GM21529 (cell line): ENCODE measurements at regions not wholly inside any gene's neighbourhood (a gene's known extent, or its start where the extent isn't known, plus 50 kb on each side); places are given as distances from the start of the nearest gene placed in this dataset.
"Not testable (repeated sequence)": the region's sequence is repeated elsewhere in the genome, so short reads cannot be mapped to it uniquely, and the experiment has no call there.

Source experiments
- ATAC-seq: cut with Tn5 transposase; IDR thresholded peaks from one replicate; pipeline ENCODE4 v1.9.1; 2021; ENCODE audit not compliant: unreplicated experiment

GRCh38 chr2:194491409-194492115 is 1165.5 kb upstream of the SLC39A10 start:
- ATAC-seq = no peak

DNA sequence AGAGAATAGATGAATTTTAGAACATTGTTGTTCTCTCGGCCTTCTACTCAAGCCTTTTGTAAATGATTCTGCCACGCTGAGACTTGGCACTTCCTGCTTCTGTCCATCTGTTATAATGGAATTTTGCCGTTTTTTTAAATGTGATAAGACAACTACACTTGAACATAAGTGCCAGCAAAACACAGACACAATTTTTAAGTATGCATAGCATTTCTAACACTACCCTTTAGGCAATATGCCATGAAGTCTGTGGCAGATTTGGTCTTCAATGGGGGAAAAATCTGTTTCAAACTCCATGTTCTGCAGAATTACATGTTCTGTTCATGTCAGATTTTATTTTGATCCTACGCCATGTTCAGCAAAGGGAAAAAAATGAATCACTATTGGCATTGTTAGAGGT is 1170.7 kb upstream of the SLC39A10 start:
- ATAC-seq = no peak

DNA sequence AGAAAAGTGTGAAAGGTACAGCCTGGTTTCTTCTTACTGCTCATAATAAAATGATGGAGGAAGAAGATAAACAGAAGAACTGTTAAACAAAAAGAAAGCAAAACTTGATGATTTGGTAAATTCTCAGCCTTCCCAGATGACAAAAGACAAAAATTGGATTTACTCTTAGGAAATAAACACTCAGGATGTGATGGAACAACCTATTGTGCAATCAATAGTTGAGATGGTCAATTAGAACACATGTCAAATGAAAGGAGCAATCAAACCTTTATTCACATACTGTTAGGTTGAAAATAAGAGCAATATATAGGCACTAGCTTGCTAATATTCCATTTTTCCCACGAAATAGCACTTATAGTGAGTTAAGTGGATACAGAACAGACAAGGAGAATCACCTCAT is 1174.0 kb upstream of the SLC39A10 start:
- ATAC-seq = no peak

DNA sequence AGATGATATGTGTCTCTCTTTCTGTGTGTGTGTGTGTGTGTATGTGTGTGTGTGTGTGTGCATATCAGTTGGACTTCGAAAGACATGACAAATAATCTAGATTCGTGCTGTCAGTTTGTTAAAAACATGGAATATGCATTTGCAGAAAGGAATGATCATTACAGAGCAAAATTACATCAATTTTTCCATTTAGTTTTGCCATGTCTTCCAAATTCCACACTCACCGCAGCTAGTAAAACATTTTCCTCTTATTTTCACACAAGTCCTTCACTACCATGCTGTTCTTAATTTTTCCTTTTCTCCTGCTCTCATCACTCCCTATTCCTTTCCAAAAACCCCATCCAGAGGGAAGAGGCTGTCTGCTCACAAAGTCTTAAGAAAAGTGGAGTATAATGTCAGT is 1191.4 kb upstream of the SLC39A10 start:
- no peak for ATAC-seq

- no peak for ATAC-seq
These were observed 1191.9 kb upstream of the SLC39A10 start for GRCh38 chr2:194464964-194465638.

DNA sequence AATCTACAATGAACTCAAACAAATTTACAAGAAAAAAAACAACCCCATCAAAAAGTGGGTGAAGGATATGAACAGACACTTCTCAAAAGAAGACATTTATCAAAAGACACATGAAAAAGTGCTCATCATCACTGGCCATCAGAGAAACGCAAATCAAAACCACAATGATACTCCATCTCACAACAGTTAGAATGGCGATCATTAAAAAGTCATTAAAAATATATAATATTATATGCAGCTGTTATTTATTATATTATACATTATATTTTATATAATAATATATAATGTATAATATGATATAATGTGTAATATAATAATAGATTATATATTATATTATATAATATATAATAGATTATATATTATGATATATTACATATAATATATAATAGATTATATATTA is 1194.1 kb upstream of the SLC39A10 start:
- ATAC-seq = not testable (repeated sequence)

DNA sequence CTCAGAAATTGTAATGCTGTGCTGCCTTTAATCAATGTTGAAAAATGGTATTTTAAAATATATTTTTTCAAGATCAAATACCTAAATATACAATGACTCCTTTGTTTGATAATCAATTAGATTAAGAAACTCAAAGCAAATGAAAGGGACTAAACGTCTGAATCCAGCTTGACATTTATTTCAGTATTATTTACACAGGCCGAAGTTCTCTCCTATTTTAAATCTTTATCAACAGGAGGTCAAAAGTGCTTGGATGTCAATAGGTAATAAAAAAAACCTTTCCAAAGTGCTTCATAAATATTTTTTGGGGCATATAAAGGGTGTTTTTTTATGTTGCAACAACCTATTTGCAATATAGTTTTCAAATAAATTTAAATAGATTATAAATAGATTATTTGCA is 1201.7 kb upstream of the SLC39A10 start:
- no peak for ATAC-seq

GRCh38 chr2:194452504-194452903 is 1204.5 kb upstream of the SLC39A10 start:
- no peak for ATAC-seq

- no peak for ATAC-seq
These were observed 1211.8 kb upstream of the SLC39A10 start for GRCh38 chr2:194445226-194445625.

DNA sequence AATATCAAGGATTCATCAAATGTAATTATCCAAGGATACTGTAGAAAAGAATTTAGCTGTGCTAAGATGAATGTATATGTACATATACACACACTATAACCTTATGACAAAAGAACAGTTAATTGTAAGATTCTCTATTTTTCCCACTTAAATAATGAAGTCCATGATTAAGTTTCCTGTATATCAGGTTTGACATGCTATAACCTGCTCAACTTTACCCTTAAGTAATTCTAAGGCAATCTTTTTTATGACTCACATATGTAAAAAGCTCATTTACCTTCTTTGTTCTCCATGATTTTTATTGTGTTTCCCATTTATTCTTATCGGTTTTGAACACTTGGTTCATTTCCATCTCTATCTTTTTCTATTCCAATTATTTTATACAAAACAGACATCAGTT is 1213.1 kb upstream of the SLC39A10 start:
- no peak for ATAC-seq

DNA sequence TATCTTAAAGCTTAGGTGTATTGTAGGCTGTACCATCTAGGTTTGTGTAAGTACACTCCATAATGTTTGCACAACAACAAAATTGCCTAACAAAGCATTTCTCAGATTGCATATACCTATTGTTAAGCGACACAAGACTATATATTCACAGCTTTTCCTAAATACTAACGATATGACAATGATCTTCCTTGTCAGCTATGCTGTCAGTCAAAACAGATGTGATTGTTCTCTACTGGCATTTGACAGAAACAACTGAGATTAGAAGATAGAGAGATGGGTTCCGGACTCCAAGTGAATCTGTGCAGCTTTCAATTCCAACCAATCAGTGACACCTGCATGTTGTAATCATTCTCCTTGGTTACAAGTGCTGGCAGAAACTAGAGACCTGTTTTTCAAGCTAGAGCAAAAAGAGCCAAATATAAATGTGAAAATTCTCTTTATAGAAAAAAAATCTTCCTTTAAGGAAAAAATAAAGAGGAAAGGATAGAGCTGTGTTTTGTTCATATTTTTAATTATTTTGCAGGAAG is 1232.3 kb upstream of the SLC39A10 start:
- no peak for ATAC-seq

DNA sequence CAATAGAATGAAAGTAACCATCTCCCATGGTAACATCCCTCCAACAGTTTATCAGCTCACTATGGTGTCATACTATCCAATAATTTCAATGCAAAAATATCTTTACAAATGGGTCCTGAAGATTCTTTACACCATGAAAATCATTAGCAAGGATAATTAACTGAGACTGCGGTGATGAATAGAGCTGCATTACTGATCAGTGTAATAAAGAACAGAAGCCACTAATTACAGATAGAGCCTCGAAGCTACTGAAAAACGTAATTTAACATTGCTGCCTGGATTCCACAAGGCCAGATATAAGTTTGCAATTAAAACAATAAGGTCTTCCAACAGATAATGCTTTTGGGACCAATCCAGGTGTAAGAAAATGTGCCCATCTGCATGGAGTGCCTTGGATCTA is 1245.8 kb upstream of the SLC39A10 start:
- ATAC-seq = no peak

GRCh38 chr2:194395818-194396217 is 1261.2 kb upstream of the SLC39A10 start:
- no peak for ATAC-seq

- ATAC-seq = no peak
These were observed 1271.7 kb upstream of the SLC39A10 start for GRCh38 chr2:194385376-194385775.

DNA sequence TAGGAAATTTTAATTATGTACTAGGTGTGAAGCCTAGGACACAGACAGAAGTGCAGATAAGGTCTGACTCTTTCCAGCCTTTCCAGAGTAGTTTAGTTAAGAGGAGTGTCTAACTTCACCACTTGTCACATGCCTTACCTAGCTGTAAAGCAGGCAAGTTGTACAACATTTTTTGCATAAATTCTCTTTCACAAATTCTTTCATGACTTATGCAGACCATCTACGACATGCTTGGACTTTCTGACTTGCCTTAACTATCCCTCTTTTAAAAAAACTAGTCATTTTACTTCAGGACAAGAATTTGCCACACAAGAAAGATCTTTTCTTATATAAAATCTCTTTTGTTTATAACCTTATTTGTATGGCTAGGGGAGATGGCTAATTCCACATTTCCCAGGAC is 1273.6 kb upstream of the SLC39A10 start:
- ATAC-seq = no peak

- no peak for ATAC-seq
These were observed 1274.8 kb upstream of the SLC39A10 start for GRCh38 chr2:194382221-194382620.

DNA sequence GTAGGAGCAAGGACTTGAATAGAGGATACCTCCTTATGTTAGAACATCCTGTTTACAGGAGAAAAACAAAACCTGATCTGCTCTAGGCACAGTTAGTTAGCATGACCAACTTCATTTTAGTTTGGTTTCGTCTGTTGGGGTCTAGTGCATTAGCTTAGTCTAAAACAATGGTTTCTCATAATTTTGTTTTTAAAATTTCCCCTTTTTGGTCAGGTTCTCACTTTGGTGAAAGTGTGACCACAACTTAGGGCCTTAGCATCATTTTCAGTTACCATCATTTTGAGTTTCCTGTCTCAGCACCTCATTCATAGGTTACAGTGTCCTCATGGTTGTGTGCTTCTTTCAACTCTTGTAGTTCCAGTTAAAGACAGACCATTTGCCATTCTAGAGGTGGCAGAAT is 1277.0 kb upstream of the SLC39A10 start:
- ATAC-seq = peak; percentile 67

GRCh38 chr2:194367390-194367789 is 1289.6 kb upstream of the SLC39A10 start:
- not testable (repeated sequence) for ATAC-seq

DNA sequence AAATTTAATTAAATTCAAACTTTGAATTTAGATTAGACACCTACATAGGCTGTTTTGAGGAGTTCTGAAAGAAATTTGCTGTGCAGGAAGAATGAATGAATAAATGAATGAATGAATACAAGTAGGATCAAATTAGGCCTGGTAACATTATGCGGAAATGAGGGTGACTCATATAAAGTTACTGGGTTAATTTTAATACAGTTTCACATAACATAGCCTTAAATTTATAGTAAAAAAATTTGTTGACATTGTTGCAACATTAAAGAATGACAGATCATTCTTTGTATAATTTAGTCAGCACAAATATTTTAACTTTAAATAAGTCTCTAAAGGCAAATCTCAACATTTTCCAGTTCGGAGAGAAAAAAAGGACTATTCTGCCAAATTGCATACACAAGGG is 1293.1 kb upstream of the SLC39A10 start:
- no peak for ATAC-seq

GRCh38 chr2:194363295-194363694 is 1293.7 kb upstream of the SLC39A10 start:
- ATAC-seq = no peak

- no peak for ATAC-seq
These were observed 1304.5 kb upstream of the SLC39A10 start for GRCh38 chr2:194352505-194352904.

DNA sequence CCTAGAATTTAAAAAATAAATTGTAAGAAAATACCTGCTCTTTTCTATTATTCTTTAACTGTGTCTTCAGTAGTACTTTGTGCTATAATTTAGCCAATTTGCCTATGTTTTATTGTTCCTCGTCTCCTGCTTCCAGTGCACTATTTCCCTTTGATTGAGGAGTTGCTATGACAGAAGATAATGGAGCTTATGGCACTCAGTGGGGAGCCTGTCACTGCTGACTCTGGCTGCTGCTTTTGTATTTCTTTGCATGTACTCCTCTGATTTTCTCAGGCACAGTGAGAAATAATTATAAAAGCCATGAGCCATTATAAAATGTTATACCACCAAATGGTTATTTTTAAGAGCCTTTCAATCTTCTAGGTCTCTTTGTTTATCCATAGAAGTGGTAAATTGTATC is 1310.8 kb upstream of the SLC39A10 start:
- ATAC-seq = no peak

DNA sequence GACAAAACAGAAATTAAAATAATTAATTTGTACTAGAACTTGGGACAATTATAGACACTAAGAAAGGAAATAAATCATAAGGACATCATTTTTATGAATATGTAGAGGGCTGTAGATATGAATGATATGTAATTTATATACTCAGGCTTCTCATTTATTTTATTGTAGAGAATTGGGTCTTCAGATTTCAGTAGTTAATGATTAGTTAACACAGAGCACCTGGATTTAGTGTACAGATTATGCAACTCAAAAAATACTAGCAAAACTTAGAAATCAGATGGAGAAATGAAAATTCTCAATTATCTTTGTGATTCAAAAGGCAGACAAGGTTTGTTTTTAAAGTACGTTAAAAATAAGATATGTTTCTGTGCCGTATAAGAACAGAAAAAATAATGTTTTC is 1311.7 kb upstream of the SLC39A10 start:
- no peak for ATAC-seq
